GM21515 (cell line): ENCODE measurements at regions not wholly inside any gene's neighbourhood (a gene's known extent, or its start where the extent isn't known, plus 50 kb on each side); places are given as distances from the start of the nearest gene placed in this dataset.

Experiments
- ATAC-seq: cut with Tn5 transposase; IDR thresholded peaks from one replicate; pipeline ENCODE4 v1.9.1; 2021; ENCODE audit not compliant: unreplicated experiment

GRCh38 chr3:176798680-176799079, 398.6 kb downstream of the TBL1XR1 start:
- ATAC-seq = no peak

- no peak for ATAC-seq
These were observed 400.9 kb downstream of the TBL1XR1 start for GRCh38 chr3:176796371-176796770.

GRCh38 chr3:176795891-176796290, 401.4 kb downstream of the TBL1XR1 start:
- ATAC-seq = no peak

- ATAC-seq = no peak
These were observed 402.9 kb downstream of the TBL1XR1 start for GRCh38 chr3:176794406-176794805.

GRCh38 chr3:176789947-176790346, 407.3 kb downstream of the TBL1XR1 start:
- ATAC-seq = no peak

- ATAC-seq = no peak
These were observed 408.0 kb downstream of the TBL1XR1 start for GRCh38 chr3:176789281-176789705.

GRCh38 chr3:176787506-176787905, 409.8 kb downstream of the TBL1XR1 start:
- ATAC-seq = no peak

GRCh38 chr3:176785171-176785570, 412.1 kb downstream of the TBL1XR1 start:
- ATAC-seq = no peak

GRCh38 chr3:176780766-176781165, 416.5 kb downstream of the TBL1XR1 start:
- ATAC-seq = no peak

- ATAC-seq = no peak
These were observed 420.6 kb downstream of the TBL1XR1 start for GRCh38 chr3:176776622-176777175.

- ATAC-seq = no peak
These were observed 427.6 kb downstream of the TBL1XR1 start for GRCh38 chr3:176769547-176770190.

- ATAC-seq = no peak
These were observed 429.9 kb downstream of the TBL1XR1 start for GRCh38 chr3:176767385-176767784.

GRCh38 chr3:176766862-176767261, 430.4 kb downstream of the TBL1XR1 start:
- ATAC-seq = no peak

GRCh38 chr3:176765382-176765900, 431.8 kb downstream of the TBL1XR1 start:
- no peak for ATAC-seq

- ATAC-seq = no peak
These were observed 437.3 kb downstream of the TBL1XR1 start for GRCh38 chr3:176759815-176760506.

- no peak for ATAC-seq
These were observed 439.9 kb downstream of the TBL1XR1 start for GRCh38 chr3:176757429-176757828.

- no peak for ATAC-seq
These were observed 441.3 kb downstream of the TBL1XR1 start for GRCh38 chr3:176755977-176756376.

- no peak for ATAC-seq
These were observed 441.7 kb downstream of the TBL1XR1 start for GRCh38 chr3:176755552-176755951.

- no peak for ATAC-seq
These were observed 455.6 kb downstream of the TBL1XR1 start for GRCh38 chr3:176741664-176742047.

GRCh38 chr3:176740906-176741663, 456.2 kb downstream of the TBL1XR1 start:
- no peak for ATAC-seq

GRCh38 chr3:176739159-176739558, 458.1 kb downstream of the TBL1XR1 start:
- ATAC-seq = no peak
